ENCODE measurements at regions not wholly inside any gene's neighbourhood (a gene's known extent, or its start where the extent isn't known, plus 50 kb on each side); places are given as distances from the start of the nearest gene placed in this dataset.
A peak's percentile ranks its signal among the peaks of the same experiment; 100 is the strongest.
"Not testable (repeated sequence)": the region's sequence is repeated elsewhere in the genome, so short reads cannot be mapped to it uniquely, and the experiment has no call there.

- ATAC-seq (no peak), DNase-seq (no peak)
- intact Hi-C loops (cut with DNase I) = no loop called here
- Histone ChIP-seq H3K4me3 (no peak overlapping the region), H3K4me1 (no peaks in the 10 kb centered on the region), H3K36me3 (no peaks in the 10 kb centered on the region), H3K9me3 (peaks cover 6% of the 10 kb centered on the region), H3K27me3 (no peaks in the 10 kb centered on the region), H3K27ac (no peak overlapping the region)
- TF ChIP-seq CTCF (IDR thresholded peaks at IDR 0.05) = no peak
These were observed 109.1 kb downstream of the AKR1D1 start for GRCh38 chr7:138185132-138185908.

- no peaks in the 10 kb centered on the region for H3K4me1 ChIP-seq
- H3K27me3 ChIP-seq = no peaks in the 10 kb centered on the region
- no peak for ATAC-seq
- TF ChIP-seq CTCF (IDR thresholded peaks at IDR 0.05) = no peak
- intact Hi-C loops (cut with DNase I) = no loop called here
- H3K4me3 ChIP-seq = no peak overlapping the region
- DNase-seq = no peak
- peaks cover 6% of the 10 kb centered on the region for H3K9me3 ChIP-seq
- H3K36me3 ChIP-seq = no peaks in the 10 kb centered on the region
- H3K27ac ChIP-seq = no peak overlapping the region
These were observed 110.7 kb downstream of the AKR1D1 start for GRCh38 chr7:138186951-138187351.

GRCh38 chr7:138188290-138188858 is 112.1 kb downstream of the AKR1D1 start:
- no peak overlapping the region for H3K4me3 ChIP-seq
- TF ChIP-seq CTCF (IDR thresholded peaks at IDR 0.05) = no peak
- no peak overlapping the region for H3K27ac ChIP-seq
- no peaks in the 10 kb centered on the region for H3K36me3 ChIP-seq
- H3K27me3 ChIP-seq = no peaks in the 10 kb centered on the region
- no peaks in the 10 kb centered on the region for H3K4me1 ChIP-seq
- DNase-seq (no peak), ATAC-seq (no peak)
- intact Hi-C loops (cut with DNase I) = no loop called here
- peaks cover 6% of the 10 kb centered on the region for H3K9me3 ChIP-seq

- intact Hi-C loops (cut with DNase I) = no loop called here
- no peak for TF ChIP-seq CTCF (IDR thresholded peaks at IDR 0.05)
- H3K9me3 ChIP-seq = no peaks in the 10 kb centered on the region
- ATAC-seq (peak; percentile 20), DNase-seq (no peak)
- H3K27me3 ChIP-seq = no peaks in the 10 kb centered on the region
- H3K4me3 ChIP-seq = no peak overlapping the region
- no peak overlapping the region for H3K27ac ChIP-seq
- H3K36me3 ChIP-seq = no peaks in the 10 kb centered on the region
- H3K4me1 ChIP-seq = peaks cover 14% of the 10 kb centered on the region
These were observed 118.3 kb downstream of the AKR1D1 start for GRCh38 chr7:138194567-138194966.

- no peaks in the 10 kb centered on the region for H3K9me3 ChIP-seq
- H3K27me3 ChIP-seq = no peaks in the 10 kb centered on the region
- no peak for TF ChIP-seq CTCF (IDR thresholded peaks at IDR 0.05)
- no peak overlapping the region for H3K27ac ChIP-seq
- H3K4me1 ChIP-seq = peaks cover 14% of the 10 kb centered on the region
- H3K4me3 ChIP-seq = no peak overlapping the region
- peak; percentile 95 for ATAC-seq
- no peak for DNase-seq
- intact Hi-C loops (cut with DNase I) = no loop called here
- no peaks in the 10 kb centered on the region for H3K36me3 ChIP-seq
These were observed 118.9 kb downstream of the AKR1D1 start for GRCh38 chr7:138195151-138195571.

GRCh38 chr7:138196503-138196946 is 120.3 kb downstream of the AKR1D1 start:
- H3K4me3 ChIP-seq; DNase-seq; H3K27me3 ChIP-seq; intact Hi-C loops (cut with DNase I); H3K27ac ChIP-seq; H3K9me3 ChIP-seq; H3K36me3 ChIP-seq: not testable (repeated sequence)
- peaks cover 14% of the 10 kb centered on the region for H3K4me1 ChIP-seq
- ATAC-seq = peak; percentile 74

Data from upper lobe of right lung (tissue), 1 donor.